ENCODE measurements at regions not wholly inside any gene's neighbourhood (a gene's known extent, or its start where the extent isn't known, plus 50 kb on each side); places are given as distances from the start of the nearest gene placed in this dataset.

- DNase-seq (ENCODE audit: low read depth, low spot score), result no peak
Measured at GRCh38 chr18:43481069-43481468, 203.8 kb upstream of the SYT4 start.

- no peak for DNase-seq (ENCODE audit: low read depth, low spot score)
Measured at GRCh38 chr18:43482136-43482535, 204.8 kb upstream of the SYT4 start.

GRCh38 chr18:43482600-43482999, 205.3 kb upstream of the SYT4 start:
- no peak for DNase-seq (ENCODE audit: low read depth, low spot score)

- DNase-seq (ENCODE audit: low read depth, low spot score), result no peak
Measured at GRCh38 chr18:43484710-43485109, 207.4 kb upstream of the SYT4 start.

- DNase-seq (ENCODE audit: low read depth, low spot score), result no peak
Measured at GRCh38 chr18:43485545-43485963, 208.3 kb upstream of the SYT4 start.

GRCh38 chr18:43486462-43486861, 209.2 kb upstream of the SYT4 start:
- DNase-seq (ENCODE audit: low read depth, low spot score), result no peak

GRCh38 chr18:43501099-43501498, 223.8 kb upstream of the SYT4 start:
- no peak for DNase-seq (ENCODE audit: low read depth, low spot score)

- no peak for DNase-seq (ENCODE audit: low read depth, low spot score)
Measured at GRCh38 chr18:43506935-43507334, 229.6 kb upstream of the SYT4 start.

GRCh38 chr18:43507842-43508481, 230.7 kb upstream of the SYT4 start:
- DNase-seq (ENCODE audit: low read depth, low spot score), result no peak

- no peak for DNase-seq (ENCODE audit: low read depth, low spot score)
Measured at GRCh38 chr18:43514747-43515146, 237.5 kb upstream of the SYT4 start.

GRCh38 chr18:43515481-43515880, 238.2 kb upstream of the SYT4 start:
- no peak for DNase-seq (ENCODE audit: low read depth, low spot score)

GRCh38 chr18:43524260-43524659, 247.0 kb upstream of the SYT4 start:
- DNase-seq (ENCODE audit: low read depth, low spot score), result no peak

GRCh38 chr18:43525169-43525568, 247.9 kb upstream of the SYT4 start:
- DNase-seq (ENCODE audit: low read depth, low spot score), result no peak

- DNase-seq (ENCODE audit: low read depth, low spot score), result no peak
Measured at GRCh38 chr18:43526426-43527145, 249.3 kb upstream of the SYT4 start.

GRCh38 chr18:43531438-43531837, 254.1 kb upstream of the SYT4 start:
- DNase-seq (ENCODE audit: low read depth, low spot score), result no peak

- no peak for DNase-seq (ENCODE audit: low read depth, low spot score)
Measured at GRCh38 chr18:43533371-43533770, 256.1 kb upstream of the SYT4 start.

- no peak for DNase-seq (ENCODE audit: low read depth, low spot score)
Measured at GRCh38 chr18:43534511-43534910, 257.2 kb upstream of the SYT4 start.

GRCh38 chr18:43539862-43540261, 262.6 kb upstream of the SYT4 start:
- DNase-seq (ENCODE audit: low read depth, low spot score), result no peak

GRCh38 chr18:43542016-43542415, 264.7 kb upstream of the SYT4 start:
- DNase-seq (ENCODE audit: low read depth, low spot score), result no peak

- no peak for DNase-seq (ENCODE audit: low read depth, low spot score)
Measured at GRCh38 chr18:43543236-43543635, 265.9 kb upstream of the SYT4 start.

- DNase-seq (ENCODE audit: low read depth, low spot score), result no peak
Measured at GRCh38 chr18:43547456-43547855, 270.2 kb upstream of the SYT4 start.

- no peak for DNase-seq (ENCODE audit: low read depth, low spot score)
Measured at GRCh38 chr18:43559507-43559906, 282.2 kb upstream of the SYT4 start.

- DNase-seq (ENCODE audit: low read depth, low spot score), result no peak
Measured at GRCh38 chr18:43563780-43564179, 286.5 kb upstream of the SYT4 start.
